Thyroid gland (tissue), 4 donors: ENCODE measurements at regions not wholly inside any gene's neighbourhood (a gene's known extent, or its start where the extent isn't known, plus 50 kb on each side); places are given as distances from the start of the nearest gene placed in this dataset.

Experiments
- POLR2A ChIP-seq, 2 donors: fragments of 450-650 bp; IDR thresholded peaks; one replicate each; pipeline ENCODE4 v1.6.1; 2017; ENCODE audit warnings: antibody characterized with exemption in 2 of 2, mild to moderate bottlenecking in 2 of 2, moderate library complexity in 1 of 2
- TF ChIP-seq, protein P1 (sequence below), 6 experiments: fragments of 200-600 bp in 3 of 6; fragments of 450-650 bp in 3 of 6; sonication (generic) in 3 of 6; IDR thresholded peaks; one replicate each; pipeline ENCODE4 v1.5.1; 2016 to 2019; ENCODE audit warnings: antibody characterized with exemption in 6 of 6, mild to moderate bottlenecking in 2 of 6, inconsistent platforms in 1 of 6, moderate library complexity in 1 of 6

DNA sequence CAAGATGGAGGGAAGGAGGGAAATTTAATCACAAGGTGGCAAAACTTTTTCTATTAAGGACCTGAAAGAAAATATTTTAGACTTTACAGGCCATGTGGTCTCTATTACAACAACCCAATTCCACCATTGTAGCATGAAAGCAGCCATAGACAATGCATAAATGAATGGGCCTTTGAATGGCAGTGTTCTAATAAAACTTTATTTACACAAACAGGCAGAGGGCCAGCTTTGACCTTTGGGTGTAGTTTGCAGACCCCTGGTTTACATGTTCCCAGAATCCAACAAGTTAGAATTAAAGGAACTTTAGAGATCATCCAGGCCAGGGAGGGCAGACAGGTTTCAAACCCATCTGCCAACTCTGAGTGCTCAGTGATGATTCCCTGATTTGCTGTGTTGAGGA lies 95.2 kb downstream of the BANF2 start:
- TF ChIP-seq, protein P1, sequence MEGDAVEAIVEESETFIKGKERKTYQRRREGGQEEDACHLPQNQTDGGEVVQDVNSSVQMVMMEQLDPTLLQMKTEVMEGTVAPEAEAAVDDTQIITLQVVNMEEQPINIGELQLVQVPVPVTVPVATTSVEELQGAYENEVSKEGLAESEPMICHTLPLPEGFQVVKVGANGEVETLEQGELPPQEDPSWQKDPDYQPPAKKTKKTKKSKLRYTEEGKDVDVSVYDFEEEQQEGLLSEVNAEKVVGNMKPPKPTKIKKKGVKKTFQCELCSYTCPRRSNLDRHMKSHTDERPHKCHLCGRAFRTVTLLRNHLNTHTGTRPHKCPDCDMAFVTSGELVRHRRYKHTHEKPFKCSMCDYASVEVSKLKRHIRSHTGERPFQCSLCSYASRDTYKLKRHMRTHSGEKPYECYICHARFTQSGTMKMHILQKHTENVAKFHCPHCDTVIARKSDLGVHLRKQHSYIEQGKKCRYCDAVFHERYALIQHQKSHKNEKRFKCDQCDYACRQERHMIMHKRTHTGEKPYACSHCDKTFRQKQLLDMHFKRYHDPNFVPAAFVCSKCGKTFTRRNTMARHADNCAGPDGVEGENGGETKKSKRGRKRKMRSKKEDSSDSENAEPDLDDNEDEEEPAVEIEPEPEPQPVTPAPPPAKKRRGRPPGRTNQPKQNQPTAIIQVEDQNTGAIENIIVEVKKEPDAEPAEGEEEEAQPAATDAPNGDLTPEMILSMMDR (IDR thresholded peaks at IDR 0.05) = no peak
- TF ChIP-seq POLR2A (IDR thresholded peaks at IDR 0.05) = no peak
